ENCODE measurements at regions not wholly inside any gene's neighbourhood (a gene's known extent, or its start where the extent isn't known, plus 50 kb on each side); places are given as distances from the start of the nearest gene placed in this dataset.

DNA sequence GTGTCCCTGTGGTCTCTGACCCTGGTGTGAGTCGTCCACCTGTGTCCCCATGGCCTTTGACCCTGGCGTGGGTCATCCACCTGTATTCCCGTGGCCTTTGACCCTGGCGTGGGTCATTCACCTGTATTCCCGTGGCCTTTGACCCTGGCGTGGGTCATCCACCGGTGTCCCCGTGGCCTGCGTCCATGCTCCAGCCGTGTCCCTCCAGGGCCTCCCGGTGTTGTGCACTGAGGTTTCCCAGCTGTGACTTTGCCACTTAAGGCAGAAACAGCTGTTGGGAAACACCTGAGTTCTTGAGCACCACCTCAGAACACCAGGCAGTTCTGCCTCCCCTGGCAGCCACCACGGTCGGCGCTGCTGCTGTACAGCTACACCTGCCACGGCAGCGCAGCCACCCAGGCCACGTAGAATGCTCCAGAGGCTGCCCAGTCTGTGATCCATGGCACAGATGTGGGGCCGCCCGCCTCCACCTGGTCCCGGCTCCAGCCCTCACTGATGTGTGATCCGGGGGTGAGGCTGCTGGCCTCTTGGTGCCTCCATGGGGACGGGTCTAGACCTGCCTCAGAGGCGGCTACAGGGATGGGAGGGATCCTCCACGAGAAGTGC is 69.1 kb upstream of the GALNT9 start:
- H3K4me3 ChIP-seq (ENCODE audit: low read depth, low read length), result no peak overlapping the region
- no peak for DNase-seq (ENCODE audit: low read depth)
- in situ Hi-C loops (cut with HindIII; ENCODE audit: low sequenced_read_pairs), result no loop called here
- TF ChIP-seq, protein P1, sequence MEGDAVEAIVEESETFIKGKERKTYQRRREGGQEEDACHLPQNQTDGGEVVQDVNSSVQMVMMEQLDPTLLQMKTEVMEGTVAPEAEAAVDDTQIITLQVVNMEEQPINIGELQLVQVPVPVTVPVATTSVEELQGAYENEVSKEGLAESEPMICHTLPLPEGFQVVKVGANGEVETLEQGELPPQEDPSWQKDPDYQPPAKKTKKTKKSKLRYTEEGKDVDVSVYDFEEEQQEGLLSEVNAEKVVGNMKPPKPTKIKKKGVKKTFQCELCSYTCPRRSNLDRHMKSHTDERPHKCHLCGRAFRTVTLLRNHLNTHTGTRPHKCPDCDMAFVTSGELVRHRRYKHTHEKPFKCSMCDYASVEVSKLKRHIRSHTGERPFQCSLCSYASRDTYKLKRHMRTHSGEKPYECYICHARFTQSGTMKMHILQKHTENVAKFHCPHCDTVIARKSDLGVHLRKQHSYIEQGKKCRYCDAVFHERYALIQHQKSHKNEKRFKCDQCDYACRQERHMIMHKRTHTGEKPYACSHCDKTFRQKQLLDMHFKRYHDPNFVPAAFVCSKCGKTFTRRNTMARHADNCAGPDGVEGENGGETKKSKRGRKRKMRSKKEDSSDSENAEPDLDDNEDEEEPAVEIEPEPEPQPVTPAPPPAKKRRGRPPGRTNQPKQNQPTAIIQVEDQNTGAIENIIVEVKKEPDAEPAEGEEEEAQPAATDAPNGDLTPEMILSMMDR (IDR thresholded peaks at IDR 0.05; ENCODE audit: low read depth, low read length, missing control alignments), result no peak

DNA sequence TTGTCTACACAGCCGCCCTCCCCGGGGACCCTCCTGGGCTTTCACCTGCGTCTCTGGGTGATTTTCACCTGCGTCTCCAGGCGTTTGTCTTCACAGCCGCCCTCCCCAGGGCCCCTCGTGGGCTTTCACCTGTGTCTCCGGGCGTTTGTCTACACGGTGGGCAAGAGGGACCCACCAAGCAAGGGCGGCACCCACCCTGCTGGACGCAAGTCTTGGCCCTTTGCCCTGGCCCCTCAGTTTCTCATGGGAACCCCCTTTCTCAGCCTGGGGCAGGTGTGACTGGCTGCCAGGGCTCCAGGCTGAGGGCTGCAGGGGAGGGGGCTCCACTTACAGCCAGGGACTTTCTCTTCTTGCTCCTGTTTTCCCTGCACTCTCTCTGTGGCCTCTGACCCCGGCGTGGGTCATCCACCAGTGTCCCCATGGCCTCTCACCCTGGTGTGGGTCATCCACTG is 68.6 kb upstream of the GALNT9 start:
- TF ChIP-seq, protein P1 (IDR thresholded peaks at IDR 0.05; ENCODE audit: low read depth, low read length, missing control alignments), result no peak
- in situ Hi-C loops (cut with HindIII; ENCODE audit: low sequenced_read_pairs), result no loop called here
- H3K4me3 ChIP-seq (ENCODE audit: low read depth, low read length), result no peak overlapping the region
- no peak for DNase-seq (ENCODE audit: low read depth)

DNA sequence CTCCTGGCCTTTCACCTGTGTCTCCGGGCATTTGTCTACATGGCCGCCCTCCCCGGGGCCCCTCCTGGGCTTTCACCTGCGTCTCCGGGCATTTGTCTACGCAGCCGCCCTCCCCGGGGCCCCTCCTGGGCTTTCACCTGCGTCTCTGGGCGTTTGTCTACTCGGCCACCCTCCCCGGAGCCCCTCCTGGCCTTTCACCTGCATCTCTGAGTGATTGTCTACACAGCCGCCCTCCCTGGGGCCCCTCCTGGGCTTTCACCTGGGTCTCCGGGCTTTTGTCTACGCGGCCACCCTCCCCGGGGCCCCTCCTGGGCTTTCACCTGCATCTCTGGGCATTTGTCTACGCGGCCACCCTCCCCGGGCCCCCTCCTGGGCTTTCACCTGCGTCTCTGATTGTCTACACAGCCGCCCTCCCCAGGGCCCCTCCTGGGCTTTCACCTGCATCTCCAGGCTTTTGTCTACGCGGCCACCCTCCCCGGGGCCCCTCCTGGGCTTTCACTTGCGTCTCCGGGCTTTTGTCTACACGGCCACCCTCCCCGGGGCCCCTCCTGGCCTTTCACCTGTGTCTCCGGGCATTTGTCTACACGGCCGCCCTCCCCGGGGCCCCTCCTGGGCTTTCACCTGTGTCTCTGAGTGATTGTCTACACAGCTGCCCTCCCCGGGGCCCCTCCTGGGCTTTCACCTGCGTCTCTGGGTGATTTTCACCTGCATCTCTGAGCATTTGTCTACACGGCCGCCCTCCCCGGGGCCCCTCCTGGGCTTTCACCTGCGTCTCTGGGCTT is 68.0 kb upstream of the GALNT9 start:
- no peak for DNase-seq (ENCODE audit: low read depth)
- TF ChIP-seq, protein P1 (IDR thresholded peaks at IDR 0.05; ENCODE audit: low read depth, low read length, missing control alignments), result no peak
- no peak overlapping the region for H3K4me3 ChIP-seq (ENCODE audit: low read depth, low read length)
- in situ Hi-C loops (cut with HindIII; ENCODE audit: low sequenced_read_pairs), result no loop called here

DNA sequence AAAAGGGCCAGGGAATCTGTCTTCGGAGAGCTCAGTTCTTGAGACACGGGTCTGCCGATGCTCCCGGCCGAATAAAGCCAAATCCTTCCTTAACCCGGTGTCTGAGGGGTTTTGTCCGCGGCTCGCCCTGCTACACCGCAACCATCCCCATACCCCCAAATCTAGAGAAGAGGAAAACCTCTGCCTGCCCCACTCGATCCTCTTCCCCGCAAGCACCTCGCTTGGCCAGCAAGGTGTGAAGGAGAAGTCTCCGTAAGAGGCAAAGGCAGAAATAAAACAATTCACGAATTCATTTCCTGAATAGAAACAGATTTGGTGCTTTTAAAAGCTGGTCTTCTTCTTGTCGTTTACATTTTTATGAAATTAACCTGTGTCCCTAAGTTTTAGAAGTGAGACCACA is 67.3 kb upstream of the GALNT9 start:
- in situ Hi-C loops (cut with HindIII; ENCODE audit: low sequenced_read_pairs), result no loop called here
- TF ChIP-seq, protein P1 (IDR thresholded peaks at IDR 0.05; ENCODE audit: low read depth, low read length, missing control alignments), result no peak
- H3K4me3 ChIP-seq (ENCODE audit: low read depth, low read length), result no peak overlapping the region
- DNase-seq (ENCODE audit: low read depth), result no peak

DNA sequence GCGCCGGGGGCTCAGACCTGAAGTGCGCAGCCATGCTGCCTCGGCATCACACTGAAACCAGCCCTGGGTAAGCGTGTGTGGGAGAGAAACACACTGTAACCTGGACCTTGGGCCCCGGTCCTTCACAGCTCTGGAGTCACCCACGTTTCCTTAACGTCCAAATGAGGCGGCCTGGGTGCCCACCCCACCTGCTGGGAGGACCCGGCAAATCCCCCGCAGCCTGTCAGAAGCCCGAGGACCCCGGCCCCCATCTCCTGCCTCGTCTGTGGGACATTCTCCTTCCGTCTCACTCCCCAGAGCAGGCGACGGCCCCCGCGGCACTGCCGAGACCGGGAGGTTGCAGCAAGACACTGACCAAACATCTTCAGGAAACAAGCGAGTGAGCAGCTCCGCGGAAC is 66.5 kb upstream of the GALNT9 start:
- in situ Hi-C loops (cut with HindIII; ENCODE audit: low sequenced_read_pairs), result no loop called here
- H3K4me3 ChIP-seq (ENCODE audit: low read depth, low read length), result no peak overlapping the region
- TF ChIP-seq, protein P1 (IDR thresholded peaks at IDR 0.05; ENCODE audit: low read depth, low read length, missing control alignments), result no peak
- DNase-seq (ENCODE audit: low read depth), result no peak

DNA sequence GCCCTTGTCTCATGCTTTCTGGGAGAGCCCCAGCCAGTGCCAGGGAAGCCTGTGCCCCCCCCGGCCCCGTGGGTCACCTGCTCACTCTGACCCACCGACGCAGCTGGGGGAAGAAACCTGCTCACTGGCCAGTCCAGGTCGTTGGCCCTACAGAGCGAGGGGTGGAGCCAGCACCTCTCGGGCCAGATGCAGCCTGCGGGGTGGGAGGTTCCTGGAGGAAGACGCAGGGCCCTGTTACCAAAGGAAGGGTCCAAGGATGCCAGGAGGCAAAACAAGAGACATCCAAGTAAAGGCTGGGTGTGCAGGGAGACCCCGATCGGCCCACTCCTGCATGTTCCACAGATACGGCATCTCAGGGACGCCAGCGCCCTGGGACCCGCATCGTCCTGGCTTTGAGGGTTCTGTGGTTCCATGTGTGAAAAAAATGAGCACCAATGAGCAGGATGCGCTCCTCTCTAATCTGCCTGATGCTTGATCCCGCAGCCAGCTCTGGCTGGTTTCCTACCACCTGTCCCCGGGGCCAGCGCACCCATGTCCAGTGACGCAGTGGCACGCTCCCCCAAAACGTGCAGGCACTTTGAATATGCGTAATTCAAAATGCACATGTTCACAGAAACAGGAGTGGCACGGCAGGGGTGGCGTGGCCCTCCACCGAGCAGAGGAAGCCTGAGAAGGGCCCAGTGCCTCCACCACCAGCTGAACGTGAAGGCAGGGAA is 66.0 kb upstream of the GALNT9 start:
- TF ChIP-seq, protein P1 (IDR thresholded peaks at IDR 0.05; ENCODE audit: low read depth, low read length, missing control alignments), result no peak
- in situ Hi-C loops (cut with HindIII; ENCODE audit: low sequenced_read_pairs), result no loop called here
- no peak for DNase-seq (ENCODE audit: low read depth)
- no peak overlapping the region for H3K4me3 ChIP-seq (ENCODE audit: low read depth, low read length)
